Loucy (cell line): ENCODE measurements at regions not wholly inside any gene's neighbourhood (a gene's known extent, or its start where the extent isn't known, plus 50 kb on each side); places are given as distances from the start of the nearest gene placed in this dataset.

Experiments used
- H2AFZ ChIP-seq: fragments of 200-600 bp; sonication (generic); 2 replicates; pipeline ENCODE4 v1.6.0; 2016; ENCODE audit warnings: antibody characterized with exemption, mild to moderate bottlenecking, low read length, moderate library complexity
- H3F3A ChIP-seq: fragments of 200-600 bp; 2 replicates; pipeline ENCODE4 v1.6.0; 2016; ENCODE audit warnings: antibody characterized with exemption, low read depth, mild to moderate bottlenecking
- H3K27me3 ChIP-seq: fragments of 200-600 bp; sonication (generic); 2 replicates; pipeline ENCODE4 v1.6.1; 2014; ENCODE audit warnings: low read length, mild to moderate bottlenecking; ENCODE audit not compliant: insufficient read depth, poor library complexity, severe bottlenecking
- H3K36me3 ChIP-seq: fragments of 200-600 bp; sonication (generic); 2 replicates; pipeline ENCODE4 v1.6.1; 2016; ENCODE audit warnings: low read length; ENCODE audit not compliant: insufficient read depth
- H3K4me1 ChIP-seq: fragments of 200-600 bp; sonication (generic); 2 replicates; pipeline ENCODE4 v1.5.1; 2014; ENCODE audit warnings: low read length, mild to moderate bottlenecking; ENCODE audit not compliant: insufficient read depth, poor library complexity, severe bottlenecking
- H3K4me2 ChIP-seq: fragments of 200-600 bp; sonication (generic); 2 replicates; pipeline ENCODE4 v1.6.0; 2014; ENCODE audit warnings: antibody characterized with exemption, low read length, low read depth, mild to moderate bottlenecking; ENCODE audit not compliant: poor library complexity, severe bottlenecking
- H3K4me3 ChIP-seq: fragments of 200-600 bp; sonication (generic); 2 replicates; pipeline ENCODE4 v1.5.1; 2014; ENCODE audit warnings: low read length, mild to moderate bottlenecking, mixed read lengths; ENCODE audit not compliant: poor library complexity, severe bottlenecking
- H3K79me2 ChIP-seq: fragments of 200-600 bp; sonication (generic); 2 replicates; pipeline ENCODE4 v1.6.1; 2014; ENCODE audit warnings: low read length; ENCODE audit not compliant: insufficient read depth
- H3K9ac ChIP-seq: fragments of 200-600 bp; sonication (generic); 2 replicates; pipeline ENCODE4 v1.6.0; 2014; ENCODE audit warnings: mild to moderate bottlenecking, low read depth, low read length, moderate library complexity; ENCODE audit not compliant: poor library complexity, severe bottlenecking
- H3K9me2 ChIP-seq: fragments of 200-600 bp; sonication (generic); replicated peaks from 2 replicates; pipeline ENCODE4 v1.6.1; 2016; ENCODE audit warnings: low read depth, low read length, mixed read lengths
- H3K9me3 ChIP-seq: fragments of 200-600 bp; sonication (generic); 2 replicates; pipeline ENCODE4 v1.6.1; 2014; ENCODE audit warnings: mild to moderate bottlenecking, antibody characterized with exemption, low read length, low read depth; ENCODE audit not compliant: insufficient read depth
- H4K20me1 ChIP-seq: fragments of 200-600 bp; sonication (generic); 2 replicates; pipeline ENCODE4 v1.6.0; 2014; ENCODE audit warnings: antibody characterized with exemption, low read length, mild to moderate bottlenecking; ENCODE audit not compliant: insufficient read depth, poor library complexity, severe bottlenecking
- EZH2phosphoT487 ChIP-seq: fragments of 200-600 bp; IDR thresholded peaks from 2 replicates; pipeline ENCODE4 v1.6.1; 2018; ENCODE audit warnings: antibody characterized with exemption, mild to moderate bottlenecking, moderate library complexity, borderline replicate concordance
- TF ChIP-seq, protein P1 (sequence below): fragments of 200-600 bp; sonication (generic); conservative IDR thresholded peaks from 2 replicates; pipeline ENCODE4 v1.5.1; 2014; ENCODE audit warnings: mild to moderate bottlenecking, antibody characterized with exemption, low read length

DNA sequence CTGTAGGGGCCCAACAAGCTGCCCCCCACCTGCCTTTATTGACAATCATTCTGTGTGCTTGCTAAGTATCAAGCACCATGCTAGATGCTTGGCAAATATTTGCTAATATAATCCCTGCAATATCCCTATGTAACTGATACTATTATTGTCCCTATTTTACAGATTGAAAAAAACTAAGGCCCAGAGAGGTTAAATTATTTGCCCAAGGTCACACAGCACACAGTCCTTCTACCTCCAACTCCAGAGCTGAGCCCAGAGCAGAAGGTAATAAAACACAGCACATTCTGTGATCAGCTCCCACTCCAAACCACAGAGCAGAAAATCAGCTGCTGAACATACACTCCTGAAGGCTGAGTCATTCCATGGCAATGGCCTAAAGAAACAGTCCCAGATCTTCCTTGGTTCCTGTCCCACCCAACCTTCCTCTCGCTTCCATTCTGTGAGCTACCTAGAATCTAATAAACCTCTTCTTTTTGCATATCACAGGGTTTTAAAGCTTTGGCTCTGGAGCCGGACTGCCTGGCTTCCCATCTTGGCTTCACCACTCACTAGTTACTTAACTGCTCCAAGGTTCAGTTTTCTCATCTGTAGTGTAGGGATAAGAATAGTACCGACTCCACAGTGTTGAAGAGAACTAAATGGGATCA, 66.7 kb upstream of the ADRA1B start:
- Histone ChIP-seq H3K4me1 (no peaks in the 10 kb centered on the region), H3K9me3 (no peaks in the 10 kb centered on the region), H2AFZ (no peak overlapping the region), H3K79me2 (no peaks in the 10 kb centered on the region), H3K36me3 (no peaks in the 10 kb centered on the region), H3K4me3 (no peak overlapping the region), H3K27me3 (no peaks in the 10 kb centered on the region), H3K4me2 (no peak overlapping the region), H3K9me2 (no peaks in the 10 kb centered on the region), H4K20me1 (no peaks in the 10 kb centered on the region), H3F3A (no peaks in the 10 kb centered on the region), H3K9ac (no peak overlapping the region)
- TF ChIP-seq EZH2phosphoT487: no peak
- TF ChIP-seq, protein P1, sequence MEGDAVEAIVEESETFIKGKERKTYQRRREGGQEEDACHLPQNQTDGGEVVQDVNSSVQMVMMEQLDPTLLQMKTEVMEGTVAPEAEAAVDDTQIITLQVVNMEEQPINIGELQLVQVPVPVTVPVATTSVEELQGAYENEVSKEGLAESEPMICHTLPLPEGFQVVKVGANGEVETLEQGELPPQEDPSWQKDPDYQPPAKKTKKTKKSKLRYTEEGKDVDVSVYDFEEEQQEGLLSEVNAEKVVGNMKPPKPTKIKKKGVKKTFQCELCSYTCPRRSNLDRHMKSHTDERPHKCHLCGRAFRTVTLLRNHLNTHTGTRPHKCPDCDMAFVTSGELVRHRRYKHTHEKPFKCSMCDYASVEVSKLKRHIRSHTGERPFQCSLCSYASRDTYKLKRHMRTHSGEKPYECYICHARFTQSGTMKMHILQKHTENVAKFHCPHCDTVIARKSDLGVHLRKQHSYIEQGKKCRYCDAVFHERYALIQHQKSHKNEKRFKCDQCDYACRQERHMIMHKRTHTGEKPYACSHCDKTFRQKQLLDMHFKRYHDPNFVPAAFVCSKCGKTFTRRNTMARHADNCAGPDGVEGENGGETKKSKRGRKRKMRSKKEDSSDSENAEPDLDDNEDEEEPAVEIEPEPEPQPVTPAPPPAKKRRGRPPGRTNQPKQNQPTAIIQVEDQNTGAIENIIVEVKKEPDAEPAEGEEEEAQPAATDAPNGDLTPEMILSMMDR: no peak

DNA sequence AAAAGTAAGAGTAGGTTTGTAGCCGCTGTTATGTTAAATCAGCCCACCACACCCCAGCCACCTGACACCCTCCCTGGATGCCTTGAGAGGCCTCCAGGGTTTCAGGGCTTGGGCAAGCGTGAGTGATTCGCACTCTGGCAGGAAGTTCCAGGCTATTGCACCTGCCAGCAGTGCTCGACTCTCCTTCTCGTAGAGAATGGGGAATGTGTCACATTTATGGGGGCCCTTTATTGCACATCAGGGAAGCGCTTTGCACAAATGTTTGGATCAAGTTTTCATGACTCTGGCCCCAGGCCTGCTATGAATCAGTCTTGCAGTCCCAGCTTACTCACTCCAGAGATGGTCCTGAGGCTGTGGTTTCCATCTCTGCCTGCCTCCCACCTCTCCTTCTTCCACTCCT, 66.1 kb upstream of the ADRA1B start:
- H3F3A ChIP-seq: no peaks in the 10 kb centered on the region
- H3K79me2 ChIP-seq: no peaks in the 10 kb centered on the region
- TF ChIP-seq EZH2phosphoT487: no peak
- TF ChIP-seq, protein P1: no peak
- H2AFZ ChIP-seq: no peak overlapping the region
- H3K9ac ChIP-seq: no peak overlapping the region
- no peaks in the 10 kb centered on the region for H3K9me3 ChIP-seq
- H3K27me3 ChIP-seq: no peaks in the 10 kb centered on the region
- H3K4me3 ChIP-seq: no peak overlapping the region
- no peaks in the 10 kb centered on the region for H3K36me3 ChIP-seq
- H4K20me1 ChIP-seq: no peaks in the 10 kb centered on the region
- H3K4me2 ChIP-seq: no peak overlapping the region
- no peaks in the 10 kb centered on the region for H3K4me1 ChIP-seq
- H3K9me2 ChIP-seq: no peaks in the 10 kb centered on the region

DNA sequence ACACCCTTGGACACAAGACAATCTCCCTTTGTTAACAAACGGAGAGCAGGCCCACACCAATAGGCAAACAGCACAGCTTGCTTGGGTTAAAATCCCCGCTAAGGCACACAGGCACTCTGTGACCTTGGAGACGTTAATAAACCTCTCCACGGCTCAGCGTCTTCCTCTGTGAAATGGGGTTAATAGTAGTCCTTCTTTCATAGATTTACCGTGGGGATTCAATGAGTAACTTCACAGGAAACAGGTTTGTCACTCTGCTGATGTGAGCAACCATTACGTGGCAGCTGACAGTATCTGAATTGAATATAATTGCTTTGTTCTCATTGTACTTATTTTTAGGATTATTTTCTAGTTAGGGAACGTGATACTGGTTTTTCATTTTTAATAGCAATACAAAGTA, 65.2 kb upstream of the ADRA1B start:
- no peak for TF ChIP-seq EZH2phosphoT487
- TF ChIP-seq, protein P1: no peak
- Histone ChIP-seq H3K27me3 (no peaks in the 10 kb centered on the region), H3F3A (no peaks in the 10 kb centered on the region), H3K9ac (no peak overlapping the region), H3K9me2 (no peaks in the 10 kb centered on the region), H4K20me1 (no peaks in the 10 kb centered on the region), H3K9me3 (no peaks in the 10 kb centered on the region), H3K4me3 (no peak overlapping the region), H3K4me2 (no peak overlapping the region), H3K79me2 (no peaks in the 10 kb centered on the region), H3K4me1 (no peaks in the 10 kb centered on the region), H3K36me3 (no peaks in the 10 kb centered on the region), H2AFZ (no peak overlapping the region)
